SU-DHL-6 (cell line): ENCODE measurements at regions not wholly inside any gene's neighbourhood (a gene's known extent, or its start where the extent isn't known, plus 50 kb on each side); places are given as distances from the start of the nearest gene placed in this dataset.

Experiments
- CTCF ChIP-seq: fragments of 200-600 bp; sonication (generic); IDR thresholded peaks from one replicate; pipeline ENCODE4 v1.5.1; 2017; ENCODE audit warnings: antibody characterized with exemption, mild to moderate bottlenecking, low read length, moderate library complexity; ENCODE audit not compliant: insufficient read depth, poor library complexity, severe bottlenecking
- EZH2phosphoT487 ChIP-seq: fragments of 200-600 bp; sonication (generic), shearing (Covaris generic); conservative IDR thresholded peaks from 2 replicates; pipeline ENCODE4 v1.6.1; 2018; ENCODE audit warnings: mild to moderate bottlenecking, antibody characterized with exemption, low read length, moderate library complexity, mixed read lengths

- TF ChIP-seq CTCF (no peak), EZH2phosphoT487 (no peak)
Observed at GRCh38 chr10:78781251-78781913, 287.4 kb upstream of the ZMIZ1 start.
